Adrenal gland (tissue), 9 donors: ENCODE measurements at regions not wholly inside any gene's neighbourhood (a gene's known extent, or its start where the extent isn't known, plus 50 kb on each side); places are given as distances from the start of the nearest gene placed in this dataset.

Experiments
- DNase-seq, 7 donors: peaks; one replicate each; pipeline ENCODE4 v3.0.0-alpha.2; 2019 to 2020
- H3K27ac ChIP-seq, 5 donors: fragments of 200-600 bp; sonication (generic) in 4 of 5; 1 replicate in 3 of 5; 2 replicates in 2 of 5; pipeline versions ENCODE4 v1.5.1 to v1.8.0; 2016 to 2020; ENCODE audit warnings: mild to moderate bottlenecking in 1 of 5
- H3K27me3 ChIP-seq: fragments of 200-600 bp; 2 replicates; pipeline ENCODE4 v1.8.0; 2021
- H3K36me3 ChIP-seq, 2 donors: fragments of 200-600 bp; replicated peaks in 1 of 2; 1 replicate in 1 of 2; 2 replicates in 1 of 2; pipeline versions ENCODE4 v1.5.1 to v1.8.0; 2018 to 2022
- H3K4me1 ChIP-seq, 2 donors: fragments of 200-600 bp; replicated peaks in 1 of 2; 1 replicate in 1 of 2; 2 replicates in 1 of 2; pipeline versions ENCODE4 v1.5.1 to v1.8.0; 2018 to 2021
- H3K4me3 ChIP-seq, 4 donors: fragments of 200-600 bp; sonication (generic) in 3 of 4; one replicate each; pipeline ENCODE4 v1.5.1; 2016 to 2018
- H3K9me3 ChIP-seq, 3 donors: fragments of 200-600 bp; sonication (generic) in 1 of 3; replicated peaks in 1 of 3; 1 replicate in 2 of 3; 2 replicates in 1 of 3; pipeline versions ENCODE4 v1.5.1 to v1.8.0; 2016 to 2021
- POLR2A ChIP-seq, 2 donors: fragments of 450-650 bp; IDR thresholded peaks; one replicate each; pipeline ENCODE4 v1.6.1; 2017; ENCODE audit warnings: antibody characterized with exemption in 2 of 2, mild to moderate bottlenecking in 2 of 2, moderate library complexity in 1 of 2
- WGBS, 4 donors: extraction: QIAGEN DNeasy Blood & Tissue Kit in 2 of 4; methylation state at CpG; one replicate each; pipeline versions ENCODE4 v1.1.5 to v1.1.7; 2013 to 2017; 5-methylcytosine and 5-hydroxymethylcytosine counted together
- intact Hi-C, 2 donors: fragments of 100-400 bp; cut with DNase I; formaldehyde crosslinking; loops; one replicate each; pipeline versions ENCODE4 v1.14.1 to v1.15.0; 2022 to 2023
- TF ChIP-seq, protein P1 (sequence below), 6 experiments: fragments of 450-650 bp in 4 of 6; fragments of 200-600 bp in 2 of 6; sonication (generic) in 1 of 6; IDR thresholded peaks; 1 replicate in 5 of 6; 2 replicates in 1 of 6; pipeline versions ENCODE4 v1.5.1 to v1.8.0; 2016 to 2021; ENCODE audit warnings: antibody characterized with exemption in 6 of 6, mild to moderate bottlenecking in 2 of 6, moderate library complexity in 1 of 6
- donor health status: healthy with polysubstance abuse.
- donor health status: Bipolar disorder and iron deficiency.
- donor health status: DM: yes; HTN: yes; CAD: no.
- donor health status: DM: no; HTN: no; CAD: no.
- donor health status: DM: no; HTN: no; CAD: no.

DNA sequence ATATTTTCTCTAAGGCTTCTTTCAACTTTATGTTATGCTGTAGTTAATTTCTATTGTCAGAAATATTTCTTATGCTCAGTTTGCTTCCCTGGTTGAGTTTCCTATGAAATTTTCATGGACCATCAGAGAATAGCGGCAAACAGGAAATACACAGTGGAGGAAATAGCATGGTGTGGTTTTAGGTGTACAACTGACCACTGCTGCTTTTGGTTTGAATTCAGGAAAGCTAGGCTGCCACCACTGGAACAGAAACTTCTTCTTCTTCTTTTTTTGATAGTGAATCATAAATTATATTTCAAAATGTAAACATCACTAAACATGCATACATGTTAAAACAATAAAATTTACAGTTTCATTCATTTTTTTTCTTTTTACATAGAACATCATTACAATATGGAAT, 316.6 kb upstream of the TGFBR2 start:
- Histone ChIP-seq H3K4me1 (peaks cover 0 to 19% of the 10 kb centered on the region in 2 donors), H3K4me3 (no peak overlapping the region), H3K9me3 (no peaks in the 10 kb centered on the region), H3K27ac (no peak overlapping the region), H3K27me3 (no peaks in the 10 kb centered on the region), H3K36me3 (no peaks in the 10 kb centered on the region)
- intact Hi-C loops: no loop called here
- WGBS, 4 donors: 63 to 76% (median 73%) methylated on average over 1 of the region's 1 CpG
- no peak for DNase-seq
- TF ChIP-seq, protein P1, sequence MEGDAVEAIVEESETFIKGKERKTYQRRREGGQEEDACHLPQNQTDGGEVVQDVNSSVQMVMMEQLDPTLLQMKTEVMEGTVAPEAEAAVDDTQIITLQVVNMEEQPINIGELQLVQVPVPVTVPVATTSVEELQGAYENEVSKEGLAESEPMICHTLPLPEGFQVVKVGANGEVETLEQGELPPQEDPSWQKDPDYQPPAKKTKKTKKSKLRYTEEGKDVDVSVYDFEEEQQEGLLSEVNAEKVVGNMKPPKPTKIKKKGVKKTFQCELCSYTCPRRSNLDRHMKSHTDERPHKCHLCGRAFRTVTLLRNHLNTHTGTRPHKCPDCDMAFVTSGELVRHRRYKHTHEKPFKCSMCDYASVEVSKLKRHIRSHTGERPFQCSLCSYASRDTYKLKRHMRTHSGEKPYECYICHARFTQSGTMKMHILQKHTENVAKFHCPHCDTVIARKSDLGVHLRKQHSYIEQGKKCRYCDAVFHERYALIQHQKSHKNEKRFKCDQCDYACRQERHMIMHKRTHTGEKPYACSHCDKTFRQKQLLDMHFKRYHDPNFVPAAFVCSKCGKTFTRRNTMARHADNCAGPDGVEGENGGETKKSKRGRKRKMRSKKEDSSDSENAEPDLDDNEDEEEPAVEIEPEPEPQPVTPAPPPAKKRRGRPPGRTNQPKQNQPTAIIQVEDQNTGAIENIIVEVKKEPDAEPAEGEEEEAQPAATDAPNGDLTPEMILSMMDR (IDR thresholded peaks at IDR 0.05): no peak
- TF ChIP-seq POLR2A (IDR thresholded peaks at IDR 0.05): no peak

DNA sequence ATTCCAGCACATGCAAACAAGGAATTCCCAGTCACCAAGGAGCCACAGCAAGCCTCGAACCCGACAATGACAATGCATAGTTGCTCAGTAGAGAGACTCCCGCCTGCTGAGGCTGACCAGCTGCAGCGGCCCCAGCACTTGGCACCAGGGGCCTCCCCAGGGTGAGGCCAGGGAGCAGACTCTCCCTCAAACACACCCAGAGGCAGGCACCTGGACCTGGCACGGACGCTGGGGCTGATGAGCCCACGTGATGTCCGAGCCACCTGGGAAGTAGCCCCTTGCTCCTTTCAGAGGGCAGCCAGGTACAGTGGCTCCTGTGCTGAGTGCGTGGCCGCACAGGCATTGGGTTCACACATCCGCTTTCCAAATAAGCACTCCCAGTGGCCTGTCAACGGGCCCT, 315.9 kb upstream of the TGFBR2 start:
- 87 to 96% (median 91%) methylated on average over 6 to 12 of the region's 12 CpGs for WGBS, 4 donors
- Histone ChIP-seq H3K36me3 (no peaks in the 10 kb centered on the region), H3K4me1 (peaks cover 0 to 15% of the 10 kb centered on the region in 2 donors), H3K27ac (no peak overlapping the region), H3K27me3 (no peaks in the 10 kb centered on the region), H3K4me3 (no peak overlapping the region), H3K9me3 (no peaks in the 10 kb centered on the region)
- DNase-seq: no peak
- intact Hi-C loops: no loop called here
- TF ChIP-seq, protein P1 (IDR thresholded peaks at IDR 0.05): no peak
- no peak for TF ChIP-seq POLR2A (IDR thresholded peaks at IDR 0.05)

DNA sequence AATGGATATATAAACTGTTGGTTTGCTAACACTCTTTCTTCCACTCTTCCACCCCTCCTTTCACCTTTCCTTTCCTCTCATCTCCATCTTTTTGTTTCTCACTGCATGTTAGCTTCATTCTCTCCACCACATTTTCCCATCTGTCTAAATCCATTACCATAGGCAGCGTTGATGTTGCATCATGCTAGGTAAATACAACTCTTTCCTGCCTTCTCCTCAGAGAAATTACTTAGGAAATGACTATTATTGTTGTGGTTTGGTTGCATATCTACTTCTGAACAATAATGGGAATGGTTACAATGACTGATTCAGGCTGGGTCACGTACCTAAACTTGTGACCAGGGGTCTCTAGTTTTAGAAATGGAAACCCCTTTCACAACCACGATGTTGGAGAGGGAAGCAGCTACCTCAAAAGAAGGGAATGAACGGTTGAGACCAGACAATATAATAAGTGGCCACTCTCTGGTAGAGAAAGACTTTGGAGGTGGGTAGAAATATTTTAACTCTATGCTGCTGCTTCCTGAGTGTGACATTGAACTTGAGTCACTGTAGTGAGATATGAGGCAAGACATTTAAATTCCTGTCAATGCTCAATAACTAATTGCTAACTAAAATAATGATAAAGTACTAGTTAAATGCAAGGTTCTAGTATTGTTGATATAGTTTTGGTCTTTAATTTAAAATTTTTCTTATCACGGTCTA, 314.1 kb upstream of the TGFBR2 start:
- Histone ChIP-seq H3K27me3 (no peaks in the 10 kb centered on the region), H3K36me3 (no peaks in the 10 kb centered on the region), H3K9me3 (no peaks in the 10 kb centered on the region), H3K27ac (no peak overlapping the region), H3K4me1 (peaks cover 0 to 5% of the 10 kb centered on the region in 2 donors), H3K4me3 (no peak overlapping the region)
- 71 to 75% (median 74%) methylated on average over 5 of the region's 5 CpGs for WGBS, 4 donors
- no peak for TF ChIP-seq POLR2A (IDR thresholded peaks at IDR 0.05)
- TF ChIP-seq, protein P1 (IDR thresholded peaks at IDR 0.05): no peak
- intact Hi-C loops: no loop called here
- no peak for DNase-seq

DNA sequence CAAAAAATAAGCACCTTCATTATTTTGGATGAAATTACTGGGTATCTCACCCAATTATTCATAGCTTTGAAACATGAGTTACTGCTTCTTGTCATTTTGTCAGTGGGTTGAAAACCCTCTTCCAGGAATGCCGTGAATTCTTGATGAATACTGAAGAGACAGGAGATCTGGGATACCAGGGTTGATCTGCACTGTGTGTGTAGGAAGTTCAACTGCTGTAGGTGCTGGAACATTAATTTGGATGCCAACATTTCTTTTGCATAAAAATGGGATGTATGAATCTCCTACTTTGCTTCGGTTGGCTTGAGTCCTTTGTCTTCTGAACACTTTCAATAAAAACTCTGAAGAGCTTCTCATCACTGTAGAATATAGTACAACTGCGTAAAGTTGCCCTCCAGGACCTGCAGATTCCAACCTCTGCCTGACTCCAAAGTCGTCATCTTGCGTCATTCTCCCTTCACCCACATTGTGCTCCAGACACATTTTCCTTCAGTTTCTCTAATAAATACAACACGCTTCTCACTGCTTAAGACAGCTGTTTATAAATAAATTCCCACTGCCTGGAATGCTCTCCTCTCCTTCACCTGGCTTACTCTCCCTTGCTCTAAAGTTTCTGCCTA, 312.7 kb upstream of the TGFBR2 start:
- H3K4me3 ChIP-seq: no peak overlapping the region
- intact Hi-C loops: no loop called here
- 90 to 92% (median 91%) methylated on average over 6 of the region's 6 CpGs for WGBS, 4 donors

More for the DNA sequence above, 312.7 kb upstream of the TGFBR2 start:
- Histone ChIP-seq H3K4me1 (peaks cover 0 to 5% of the 10 kb centered on the region in 2 donors), H3K27me3 (no peaks in the 10 kb centered on the region), H3K36me3 (no peaks in the 10 kb centered on the region), H3K9me3 (no peaks in the 10 kb centered on the region), H3K27ac (no peak overlapping the region)
- DNase-seq: no peak
- TF ChIP-seq, protein P1 (IDR thresholded peaks at IDR 0.05): no peak
- TF ChIP-seq POLR2A (IDR thresholded peaks at IDR 0.05): no peak
